ENCODE measurements at regions not wholly inside any gene's neighbourhood (a gene's known extent, or its start where the extent isn't known, plus 50 kb on each side); places are given as distances from the start of the nearest gene placed in this dataset.

DNA sequence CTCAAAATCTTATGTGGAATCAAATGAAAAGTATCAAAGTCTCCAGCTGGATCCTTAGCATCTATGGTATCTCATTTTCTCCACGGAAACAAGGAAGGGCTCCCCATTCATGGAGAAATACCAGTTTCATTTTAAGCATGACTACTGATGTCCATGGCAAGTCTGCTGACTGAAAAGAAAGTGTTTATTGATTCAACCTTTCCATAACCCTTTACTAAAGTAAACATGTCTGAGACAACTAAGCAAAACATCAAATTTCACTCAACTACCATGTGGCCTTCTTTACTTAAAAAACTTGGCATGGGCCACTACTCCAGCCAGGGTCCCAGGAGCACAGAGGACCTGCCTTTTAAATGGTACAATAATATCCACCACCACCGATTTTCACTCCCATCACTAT, 928.0 kb upstream of the SOX9 start:
- H3K4me2 ChIP-seq (ENCODE audit: control insufficient read depth, extremely low read depth, insufficient read depth, low read depth, low read length) = no peak overlapping the region
- no peaks in the 10 kb centered on the region for H3K9me3 ChIP-seq (ENCODE audit: control insufficient read depth, low read depth, low read length)
- H3K9me1 ChIP-seq (ENCODE audit: control insufficient read depth, extremely low read depth, insufficient read depth, low read length) = no peaks in the 10 kb centered on the region
- FAIRE-seq (no peak), DNase-seq (ENCODE audit: low read depth, low spot score) (no peak)
- no peak overlapping the region for H3K4me3 ChIP-seq (ENCODE audit: control insufficient read depth in 2 of 3, extremely low read depth in 1 of 3, insufficient read depth in 2 of 3, low read depth in 1 of 3, low read length in 3 of 3)
- H4K20me1 ChIP-seq (ENCODE audit: control insufficient read depth, extremely low read depth, insufficient read depth, low read length) = no peaks in the 10 kb centered on the region
- no peaks in the 10 kb centered on the region for H3K36me3 ChIP-seq (ENCODE audit: control insufficient read depth in 2 of 2, extremely low read depth in 1 of 2, insufficient read depth in 2 of 2, low read length in 2 of 2)
- dilution Hi-C loops (cut with MboI; ENCODE audit: extremely low pct_ligation_motif_present, low sequenced_read_pairs) = no loop called here
- no peak overlapping the region for H2AFZ ChIP-seq (ENCODE audit: control insufficient read depth, low read length)
- no peaks in the 10 kb centered on the region for H3K79me2 ChIP-seq (ENCODE audit: control insufficient read depth, insufficient read depth, low read length)
- peaks cover 17% of the 10 kb centered on the region for H3K4me1 ChIP-seq (ENCODE audit: control insufficient read depth, extremely low read depth, insufficient read depth, low read length)
- TF ChIP-seq, protein P1, sequence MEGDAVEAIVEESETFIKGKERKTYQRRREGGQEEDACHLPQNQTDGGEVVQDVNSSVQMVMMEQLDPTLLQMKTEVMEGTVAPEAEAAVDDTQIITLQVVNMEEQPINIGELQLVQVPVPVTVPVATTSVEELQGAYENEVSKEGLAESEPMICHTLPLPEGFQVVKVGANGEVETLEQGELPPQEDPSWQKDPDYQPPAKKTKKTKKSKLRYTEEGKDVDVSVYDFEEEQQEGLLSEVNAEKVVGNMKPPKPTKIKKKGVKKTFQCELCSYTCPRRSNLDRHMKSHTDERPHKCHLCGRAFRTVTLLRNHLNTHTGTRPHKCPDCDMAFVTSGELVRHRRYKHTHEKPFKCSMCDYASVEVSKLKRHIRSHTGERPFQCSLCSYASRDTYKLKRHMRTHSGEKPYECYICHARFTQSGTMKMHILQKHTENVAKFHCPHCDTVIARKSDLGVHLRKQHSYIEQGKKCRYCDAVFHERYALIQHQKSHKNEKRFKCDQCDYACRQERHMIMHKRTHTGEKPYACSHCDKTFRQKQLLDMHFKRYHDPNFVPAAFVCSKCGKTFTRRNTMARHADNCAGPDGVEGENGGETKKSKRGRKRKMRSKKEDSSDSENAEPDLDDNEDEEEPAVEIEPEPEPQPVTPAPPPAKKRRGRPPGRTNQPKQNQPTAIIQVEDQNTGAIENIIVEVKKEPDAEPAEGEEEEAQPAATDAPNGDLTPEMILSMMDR (optimal IDR thresholded peaks at IDR 0.05 in 1 of 3, IDR thresholded peaks at IDR 0.05 in 1 of 3, conservative IDR thresholded peaks at IDR 0.05 in 1 of 3; ENCODE audit: extremely low read depth in 1 of 3, insufficient read depth in 2 of 3, low read length in 3 of 3) = no peak
- no peak for TF ChIP-seq EZH2 (IDR thresholded peaks at IDR 0.05; ENCODE audit: low read length)
- H3K27ac ChIP-seq (ENCODE audit: control insufficient read depth, insufficient read depth, low read length) = no peak overlapping the region
- H3K9ac ChIP-seq (ENCODE audit: control insufficient read depth, extremely low read depth, insufficient read depth, low read length) = no peak overlapping the region
- H3K27me3 ChIP-seq (ENCODE audit: control insufficient read depth, extremely low read depth, insufficient read depth, low read length) = no peaks in the 10 kb centered on the region

DNA sequence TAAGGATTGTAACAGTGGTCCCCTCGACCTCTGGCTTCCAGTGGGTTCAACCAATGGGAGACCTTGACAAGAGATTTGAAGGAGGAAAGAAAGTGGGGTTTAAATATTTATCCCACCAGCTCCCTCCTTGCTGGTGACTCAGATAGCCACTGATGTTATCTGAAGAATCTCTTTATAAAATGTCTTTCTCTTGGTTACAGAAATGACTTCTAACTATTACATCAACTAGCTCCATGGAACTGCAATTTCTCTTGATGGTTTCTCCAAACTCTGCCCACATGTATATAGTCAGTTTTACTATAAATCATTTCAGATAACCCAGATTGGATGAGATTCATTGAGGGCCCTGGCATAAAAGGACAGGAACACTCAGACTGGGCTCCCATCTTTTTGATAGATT, 920.2 kb upstream of the SOX9 start:
- Histone ChIP-seq H3K27me3 (ENCODE audit: control insufficient read depth, extremely low read depth, insufficient read depth, low read length) (no peaks in the 10 kb centered on the region), H3K4me2 (ENCODE audit: control insufficient read depth, extremely low read depth, insufficient read depth, low read depth, low read length) (no peak overlapping the region), H3K4me3 (ENCODE audit: control insufficient read depth in 2 of 3, extremely low read depth in 1 of 3, insufficient read depth in 2 of 3, low read depth in 1 of 3, low read length in 3 of 3) (no peak overlapping the region), H3K36me3 (ENCODE audit: control insufficient read depth in 2 of 2, extremely low read depth in 1 of 2, insufficient read depth in 2 of 2, low read length in 2 of 2) (no peaks in the 10 kb centered on the region), H3K9me3 (ENCODE audit: control insufficient read depth, low read depth, low read length) (no peaks in the 10 kb centered on the region), H3K27ac (ENCODE audit: control insufficient read depth, insufficient read depth, low read length) (no peak overlapping the region), H2AFZ (ENCODE audit: control insufficient read depth, low read length) (no peak overlapping the region), H3K4me1 (ENCODE audit: control insufficient read depth, extremely low read depth, insufficient read depth, low read length) (peaks cover 5% of the 10 kb centered on the region), H3K9ac (ENCODE audit: control insufficient read depth, extremely low read depth, insufficient read depth, low read length) (no peak overlapping the region), H3K79me2 (ENCODE audit: control insufficient read depth, insufficient read depth, low read length) (no peaks in the 10 kb centered on the region), H4K20me1 (ENCODE audit: control insufficient read depth, extremely low read depth, insufficient read depth, low read length) (no peaks in the 10 kb centered on the region), H3K9me1 (ENCODE audit: control insufficient read depth, extremely low read depth, insufficient read depth, low read length) (no peaks in the 10 kb centered on the region)
- FAIRE-seq = no peak
- no peak for DNase-seq (ENCODE audit: low read depth, low spot score)
- dilution Hi-C loops (cut with MboI; ENCODE audit: extremely low pct_ligation_motif_present, low sequenced_read_pairs) = no loop called here
- no peak for TF ChIP-seq EZH2 (IDR thresholded peaks at IDR 0.05; ENCODE audit: low read length)
- TF ChIP-seq, protein P1 (optimal IDR thresholded peaks at IDR 0.05 in 1 of 3, IDR thresholded peaks at IDR 0.05 in 1 of 3, conservative IDR thresholded peaks at IDR 0.05 in 1 of 3; ENCODE audit: extremely low read depth in 1 of 3, insufficient read depth in 2 of 3, low read length in 3 of 3) = no peak

Measured in keratinocyte (primary cell).